ENCODE measurements at regions not wholly inside any gene's neighbourhood (a gene's known extent, or its start where the extent isn't known, plus 50 kb on each side); places are given as distances from the start of the nearest gene placed in this dataset.

DNA sequence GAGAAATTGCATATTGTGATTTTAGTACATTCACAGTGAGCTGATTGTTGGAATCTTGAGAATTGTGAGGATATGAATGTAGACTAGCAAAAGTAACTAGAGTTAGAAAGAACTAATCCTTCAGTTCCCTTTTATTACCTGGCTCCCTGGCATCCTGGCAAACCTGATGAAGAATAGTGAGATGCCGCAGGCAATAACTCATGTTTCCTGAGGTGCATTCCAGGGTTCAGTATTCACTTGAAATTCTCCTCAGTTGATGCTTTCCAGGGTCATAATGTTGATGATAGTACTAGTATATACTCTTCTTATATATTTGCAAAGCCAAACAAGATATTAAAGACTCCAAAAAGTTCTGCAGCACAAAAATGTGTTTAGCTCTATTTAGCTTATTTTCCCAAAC lies 432.1 kb upstream of the CELF4 start:
- DNase-seq (ENCODE audit: low read depth, low spot score), result no peak

- DNase-seq (ENCODE audit: low read depth, low spot score), result no peak
Observed at GRCh38 chr18:37987901-37988300, 422.3 kb upstream of the CELF4 start.

- DNase-seq (ENCODE audit: low read depth, low spot score), result no peak
Observed at GRCh38 chr18:37986665-37987064, 421.1 kb upstream of the CELF4 start.

GRCh38 chr18:37985126-37985525 lies 419.5 kb upstream of the CELF4 start:
- no peak for DNase-seq (ENCODE audit: low read depth, low spot score)

DNA sequence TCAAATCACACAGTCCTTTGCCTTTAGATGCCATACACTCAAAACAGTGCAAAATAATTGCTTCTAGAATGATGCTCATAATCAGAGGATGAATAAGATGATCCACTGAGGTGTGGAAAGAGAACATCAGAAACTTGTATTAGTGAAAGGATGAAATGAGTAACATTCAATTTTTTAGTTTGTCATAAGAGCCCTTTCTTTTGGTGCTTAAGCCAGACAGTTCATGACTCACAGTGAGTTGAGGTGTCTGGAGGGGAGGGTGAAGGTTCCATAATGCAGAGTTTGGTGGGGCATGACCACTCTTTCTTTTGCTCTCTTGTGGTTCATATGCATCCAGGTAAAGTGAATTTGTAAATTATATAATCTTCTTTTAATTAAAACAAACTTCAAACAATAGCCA lies 415.0 kb upstream of the CELF4 start:
- no peak for DNase-seq (ENCODE audit: low read depth, low spot score)

DNA sequence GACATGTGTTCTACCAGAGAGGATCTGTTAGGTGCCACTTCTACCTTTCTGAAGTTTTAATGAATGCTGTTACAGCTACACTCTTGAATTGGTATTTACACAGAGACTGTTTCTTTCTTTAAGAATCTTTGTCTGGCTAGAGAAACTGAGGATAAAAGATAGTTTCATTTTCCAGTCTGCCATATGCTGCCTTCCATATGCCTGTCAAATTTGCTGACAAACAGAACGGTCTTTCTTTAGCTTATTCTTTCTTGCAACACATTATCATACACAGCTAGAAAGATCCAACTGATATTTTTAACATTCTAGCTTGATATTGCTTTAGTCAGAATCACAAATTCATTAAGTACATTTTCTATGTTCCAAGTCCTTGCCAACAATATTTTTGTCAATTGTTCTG lies 409.8 kb upstream of the CELF4 start:
- no peak for DNase-seq (ENCODE audit: low read depth, low spot score)

- no peak for DNase-seq (ENCODE audit: low read depth, low spot score)
Observed at GRCh38 chr18:37967261-37967660, 401.7 kb upstream of the CELF4 start.

GRCh38 chr18:37965572-37965970 lies 400.0 kb upstream of the CELF4 start:
- no peak for DNase-seq (ENCODE audit: low read depth, low spot score)

GRCh38 chr18:37964885-37965571 lies 399.4 kb upstream of the CELF4 start:
- DNase-seq (ENCODE audit: low read depth, low spot score), result no peak

GRCh38 chr18:37963837-37964236 lies 398.2 kb upstream of the CELF4 start:
- no peak for DNase-seq (ENCODE audit: low read depth, low spot score)

- no peak for DNase-seq (ENCODE audit: low read depth, low spot score)
Observed at GRCh38 chr18:37962316-37962966, 396.8 kb upstream of the CELF4 start.

DNA sequence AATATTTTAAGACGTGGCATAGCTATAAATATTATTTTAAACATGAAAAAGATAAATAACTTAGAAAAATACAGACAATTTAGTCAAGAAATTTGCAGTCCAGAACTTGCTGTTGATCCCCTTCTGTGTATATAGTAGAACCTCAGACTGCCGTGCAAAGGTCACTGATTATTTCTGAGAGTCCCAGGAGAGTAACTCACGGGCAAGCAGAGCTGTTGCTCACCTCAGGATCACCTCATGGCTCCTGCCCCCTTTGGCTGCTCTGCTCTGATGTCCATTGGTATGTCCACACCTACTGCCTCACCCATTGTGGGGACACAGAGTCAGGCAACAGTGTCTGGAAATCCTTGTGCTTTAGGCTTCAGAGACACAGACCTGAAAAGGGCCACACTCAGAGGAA lies 392.9 kb upstream of the CELF4 start:
- no peak for DNase-seq (ENCODE audit: low read depth, low spot score)

- no peak for DNase-seq (ENCODE audit: low read depth, low spot score)
Observed at GRCh38 chr18:37956902-37957301, 391.3 kb upstream of the CELF4 start.

DNA sequence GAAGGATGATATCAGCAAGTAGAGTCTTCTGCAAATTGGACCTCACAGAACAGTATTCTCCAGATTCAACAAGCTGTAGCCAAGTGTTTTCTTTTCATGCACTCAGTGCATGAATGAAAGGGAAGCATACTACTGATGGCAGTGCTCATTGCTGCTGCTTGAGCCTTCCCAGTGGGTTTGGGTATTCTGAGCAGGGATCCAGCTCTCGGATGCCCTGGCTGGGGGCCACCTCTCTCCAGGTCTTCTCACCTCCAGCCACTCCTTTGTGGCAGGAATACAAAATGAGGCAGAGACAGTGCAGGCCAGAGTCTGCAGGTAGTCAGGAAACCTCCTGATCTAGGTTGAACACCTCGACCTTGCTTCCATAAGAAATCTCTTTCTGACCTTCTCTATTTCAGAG lies 390.4 kb upstream of the CELF4 start:
- DNase-seq (ENCODE audit: low read depth, low spot score), result no peak

- no peak for DNase-seq (ENCODE audit: low read depth, low spot score)
Observed at GRCh38 chr18:37955201-37955600, 389.6 kb upstream of the CELF4 start.

DNA sequence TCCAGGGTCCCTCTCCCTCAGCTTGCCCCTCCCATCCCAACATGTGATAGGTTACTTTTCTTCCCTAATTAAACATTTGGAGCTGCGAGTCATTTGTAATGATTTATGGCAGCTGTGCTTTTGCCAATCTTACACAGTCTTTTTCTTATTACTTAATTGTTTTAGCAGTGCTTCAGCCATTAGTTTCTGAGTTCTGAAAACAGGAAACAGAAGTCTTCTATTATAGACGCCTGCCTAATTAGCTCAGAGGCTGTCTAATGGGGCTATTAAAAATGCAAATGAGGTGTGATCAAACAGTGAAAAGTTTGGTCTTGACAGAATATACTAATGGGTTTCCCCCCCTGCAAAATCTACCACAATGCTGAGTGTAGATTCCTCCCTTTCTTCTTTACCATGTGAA lies 388.3 kb upstream of the CELF4 start:
- no peak for DNase-seq (ENCODE audit: low read depth, low spot score)

- DNase-seq (ENCODE audit: low read depth, low spot score), result no peak
Observed at GRCh38 chr18:37948471-37948870, 382.9 kb upstream of the CELF4 start.

GRCh38 chr18:37946324-37946723 lies 380.7 kb upstream of the CELF4 start:
- DNase-seq (ENCODE audit: low read depth, low spot score), result no peak

DNA sequence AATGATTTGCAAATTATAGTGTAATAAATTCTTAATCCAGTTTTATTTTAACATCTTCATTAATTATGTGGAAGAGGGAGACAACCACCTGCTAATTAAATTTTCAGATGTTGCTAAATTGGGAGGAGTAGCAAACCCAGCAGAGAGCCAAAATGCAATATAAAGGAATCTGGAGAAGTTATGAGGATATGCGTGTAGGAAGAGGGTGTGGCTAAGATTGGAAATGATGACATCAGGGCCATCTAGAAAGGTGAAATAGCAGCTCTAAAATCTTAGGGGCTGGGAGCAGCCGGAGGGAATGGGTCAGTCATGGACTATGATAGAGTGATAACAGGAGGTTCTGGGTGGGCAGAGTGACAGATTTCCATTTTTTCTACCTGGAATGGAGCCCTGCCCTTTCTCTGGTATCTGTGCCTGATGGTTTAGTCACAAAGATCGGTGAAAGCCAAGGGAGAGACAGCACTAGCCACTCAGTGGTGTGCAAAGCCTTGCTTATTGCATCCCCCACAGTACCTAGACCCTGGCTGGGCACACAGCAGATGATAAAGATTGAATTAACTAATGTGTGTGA lies 379.2 kb upstream of the CELF4 start:
- DNase-seq (ENCODE audit: low read depth, low spot score), result no peak

GRCh38 chr18:37937287-37937686 lies 371.7 kb upstream of the CELF4 start:
- DNase-seq (ENCODE audit: low read depth, low spot score), result no peak

DNA sequence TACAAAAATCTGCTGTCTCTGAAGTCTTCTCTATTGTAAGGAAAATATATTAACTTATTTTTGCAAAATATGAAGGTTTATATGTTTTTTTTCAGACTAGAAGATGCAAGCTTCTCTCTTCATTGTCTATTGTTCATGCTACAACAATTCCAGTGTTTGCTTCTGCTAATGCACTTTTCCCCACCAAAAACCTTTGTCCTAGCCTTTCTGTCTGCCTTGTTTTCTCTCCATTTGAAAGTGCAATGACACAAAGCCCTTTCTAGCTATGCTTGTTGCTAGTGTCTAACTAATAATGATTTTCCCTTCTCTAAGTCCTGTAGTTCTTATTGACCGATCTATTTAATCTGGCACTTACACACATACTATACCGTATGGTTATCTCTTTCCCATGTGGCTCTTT lies 369.5 kb upstream of the CELF4 start:
- no peak for DNase-seq (ENCODE audit: low read depth, low spot score)

GRCh38 chr18:37930640-37931039 lies 365.0 kb upstream of the CELF4 start:
- DNase-seq (ENCODE audit: low read depth, low spot score), result no peak

GRCh38 chr18:37922162-37922561 lies 356.6 kb upstream of the CELF4 start:
- no peak for DNase-seq (ENCODE audit: low read depth, low spot score)
